Esophagus muscularis mucosa (tissue), 3 donors: ENCODE measurements at regions not wholly inside any gene's neighbourhood (a gene's known extent, or its start where the extent isn't known, plus 50 kb on each side); places are given as distances from the start of the nearest gene placed in this dataset.

Source experiments
- EP300 ChIP-seq: sonication (generic); formaldehyde crosslinking; IDR thresholded peaks from one replicate; pipeline ENCODE4 v1.6.1; 2017; ENCODE audit warnings: antibody characterized with exemption
- TF ChIP-seq, protein P1 (sequence below), 3 experiments: fragments of 200-600 bp in 2 of 3; fragments of 450-650 bp in 1 of 3; sonication (generic) in 2 of 3; IDR thresholded peaks; one replicate each; pipeline ENCODE4 v1.5.1; 2017 to 2019; ENCODE audit warnings: antibody characterized with exemption in 3 of 3, mild to moderate bottlenecking in 2 of 3, moderate library complexity in 1 of 3

DNA sequence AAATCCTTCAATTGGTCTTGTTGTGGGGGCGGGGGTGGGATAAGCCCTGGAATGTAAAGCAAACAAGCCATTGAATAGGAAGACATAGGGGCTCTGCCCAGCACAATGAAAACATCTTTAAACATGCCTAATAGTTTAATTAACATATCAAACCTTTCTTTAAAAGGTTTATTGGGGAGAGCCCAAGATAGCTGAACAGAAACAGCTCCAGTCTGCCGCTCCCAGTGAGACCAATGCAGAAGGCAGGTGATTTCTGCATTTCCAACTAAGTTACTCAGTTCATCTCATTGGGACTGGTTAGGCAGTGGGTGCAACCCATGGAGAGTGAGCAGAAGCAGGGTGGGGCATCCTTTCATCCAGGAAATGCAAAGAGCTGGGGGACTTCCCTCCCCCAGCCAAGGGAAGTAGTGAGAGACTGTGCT lies 327.2 kb upstream of the CNKSR2 start:
- TF ChIP-seq, protein P1, sequence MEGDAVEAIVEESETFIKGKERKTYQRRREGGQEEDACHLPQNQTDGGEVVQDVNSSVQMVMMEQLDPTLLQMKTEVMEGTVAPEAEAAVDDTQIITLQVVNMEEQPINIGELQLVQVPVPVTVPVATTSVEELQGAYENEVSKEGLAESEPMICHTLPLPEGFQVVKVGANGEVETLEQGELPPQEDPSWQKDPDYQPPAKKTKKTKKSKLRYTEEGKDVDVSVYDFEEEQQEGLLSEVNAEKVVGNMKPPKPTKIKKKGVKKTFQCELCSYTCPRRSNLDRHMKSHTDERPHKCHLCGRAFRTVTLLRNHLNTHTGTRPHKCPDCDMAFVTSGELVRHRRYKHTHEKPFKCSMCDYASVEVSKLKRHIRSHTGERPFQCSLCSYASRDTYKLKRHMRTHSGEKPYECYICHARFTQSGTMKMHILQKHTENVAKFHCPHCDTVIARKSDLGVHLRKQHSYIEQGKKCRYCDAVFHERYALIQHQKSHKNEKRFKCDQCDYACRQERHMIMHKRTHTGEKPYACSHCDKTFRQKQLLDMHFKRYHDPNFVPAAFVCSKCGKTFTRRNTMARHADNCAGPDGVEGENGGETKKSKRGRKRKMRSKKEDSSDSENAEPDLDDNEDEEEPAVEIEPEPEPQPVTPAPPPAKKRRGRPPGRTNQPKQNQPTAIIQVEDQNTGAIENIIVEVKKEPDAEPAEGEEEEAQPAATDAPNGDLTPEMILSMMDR (IDR thresholded peaks at IDR 0.05) = no peak
- TF ChIP-seq EP300 = no peak
